Nephron (organoid): ENCODE measurements at regions not wholly inside any gene's neighbourhood (a gene's known extent, or its start where the extent isn't known, plus 50 kb on each side); places are given as distances from the start of the nearest gene placed in this dataset.
A peak's percentile ranks its signal among the peaks of the same experiment; 100 is the strongest.

ENCODE experiments used
- H3K27ac Mint-ChIP-seq, 3 experiments: 2 replicates each; pipeline ENCODE4 v1.8.0; 2020; ENCODE audit warnings: mixed read lengths in 3 of 3, mild to moderate bottlenecking in 2 of 3, moderate library complexity in 1 of 3
- H3K27me3 Mint-ChIP-seq: 2 replicates; pipeline ENCODE4 v1.8.0; 2021; ENCODE audit warnings: low read depth, mild to moderate bottlenecking, moderate library complexity, mixed read lengths
- H3K36me3 Mint-ChIP-seq: 2 replicates; pipeline ENCODE4 v1.8.0; 2020; ENCODE audit warnings: low read depth, mixed read lengths
- H3K4me1 Mint-ChIP-seq: 2 replicates; pipeline ENCODE4 v1.8.0; 2020; ENCODE audit warnings: mixed read lengths
- H3K4me3 Mint-ChIP-seq, 3 experiments: 2 replicates each; pipeline ENCODE4 v1.8.0; 2020; ENCODE audit warnings: mild to moderate bottlenecking in 3 of 3, mixed read lengths in 3 of 3, moderate library complexity in 2 of 3
- H3K9me3 Mint-ChIP-seq: 2 replicates; pipeline ENCODE4 v1.8.0; 2020; ENCODE audit warnings: mixed read lengths
- TF ChIP-seq, protein P1 (sequence below), 3 experiments: fragments of 200-600 bp; sonication (generic); IDR thresholded peaks; one replicate each; pipeline ENCODE4 v1.5.0; 2021; ENCODE audit warnings: antibody characterized with exemption in 3 of 3; ENCODE audit not compliant: unreplicated experiment in 3 of 3

DNA sequence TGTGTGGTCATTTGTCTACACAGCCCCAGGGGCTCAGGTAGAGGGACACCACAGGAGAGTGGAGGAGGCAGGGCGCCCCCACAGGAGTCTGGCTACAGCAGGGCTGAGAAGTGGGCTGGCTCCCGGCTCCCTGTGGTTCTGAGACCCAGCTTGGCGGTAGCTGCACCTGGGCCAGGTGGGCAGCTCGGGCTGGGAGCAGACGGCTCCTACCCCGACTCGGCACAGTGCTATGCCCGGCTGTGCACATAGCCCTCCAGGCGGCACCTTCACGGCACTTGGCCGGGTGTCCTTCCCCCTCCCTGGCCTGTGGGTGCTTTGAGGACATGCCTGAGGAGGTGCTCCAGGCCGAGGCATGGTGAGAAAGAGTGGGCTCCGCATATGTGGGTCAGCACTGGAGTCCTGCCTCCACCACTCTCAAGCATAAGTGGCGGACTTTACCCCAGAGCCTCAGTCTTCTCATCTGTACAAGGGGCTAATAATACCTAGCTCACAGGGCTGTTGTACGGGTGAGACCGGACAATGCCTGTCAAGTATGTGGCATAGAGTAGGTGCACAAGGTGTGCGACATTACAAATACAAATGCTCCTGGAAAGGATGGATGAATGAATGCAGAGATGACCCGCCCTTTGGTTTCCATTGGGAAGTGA is 50.1 kb upstream of the JPH3 start:
- TF ChIP-seq, protein P1, sequence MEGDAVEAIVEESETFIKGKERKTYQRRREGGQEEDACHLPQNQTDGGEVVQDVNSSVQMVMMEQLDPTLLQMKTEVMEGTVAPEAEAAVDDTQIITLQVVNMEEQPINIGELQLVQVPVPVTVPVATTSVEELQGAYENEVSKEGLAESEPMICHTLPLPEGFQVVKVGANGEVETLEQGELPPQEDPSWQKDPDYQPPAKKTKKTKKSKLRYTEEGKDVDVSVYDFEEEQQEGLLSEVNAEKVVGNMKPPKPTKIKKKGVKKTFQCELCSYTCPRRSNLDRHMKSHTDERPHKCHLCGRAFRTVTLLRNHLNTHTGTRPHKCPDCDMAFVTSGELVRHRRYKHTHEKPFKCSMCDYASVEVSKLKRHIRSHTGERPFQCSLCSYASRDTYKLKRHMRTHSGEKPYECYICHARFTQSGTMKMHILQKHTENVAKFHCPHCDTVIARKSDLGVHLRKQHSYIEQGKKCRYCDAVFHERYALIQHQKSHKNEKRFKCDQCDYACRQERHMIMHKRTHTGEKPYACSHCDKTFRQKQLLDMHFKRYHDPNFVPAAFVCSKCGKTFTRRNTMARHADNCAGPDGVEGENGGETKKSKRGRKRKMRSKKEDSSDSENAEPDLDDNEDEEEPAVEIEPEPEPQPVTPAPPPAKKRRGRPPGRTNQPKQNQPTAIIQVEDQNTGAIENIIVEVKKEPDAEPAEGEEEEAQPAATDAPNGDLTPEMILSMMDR (IDR thresholded peaks at IDR 0.05; ENCODE audit: unreplicated experiment in 3 of 3) = no peak
- Mint-ChIP-seq H3K9me3 (peaks cover 4% of the 10 kb centered on the region), H3K4me3 (no peak overlapping the region), H3K27me3 (peaks cover 23% of the 10 kb centered on the region), H3K27ac (peak overlapping the region in 1 of 3 experiments; percentile 72), H3K36me3 (no peaks in the 10 kb centered on the region), H3K4me1 (peaks cover 11% of the 10 kb centered on the region)

DNA sequence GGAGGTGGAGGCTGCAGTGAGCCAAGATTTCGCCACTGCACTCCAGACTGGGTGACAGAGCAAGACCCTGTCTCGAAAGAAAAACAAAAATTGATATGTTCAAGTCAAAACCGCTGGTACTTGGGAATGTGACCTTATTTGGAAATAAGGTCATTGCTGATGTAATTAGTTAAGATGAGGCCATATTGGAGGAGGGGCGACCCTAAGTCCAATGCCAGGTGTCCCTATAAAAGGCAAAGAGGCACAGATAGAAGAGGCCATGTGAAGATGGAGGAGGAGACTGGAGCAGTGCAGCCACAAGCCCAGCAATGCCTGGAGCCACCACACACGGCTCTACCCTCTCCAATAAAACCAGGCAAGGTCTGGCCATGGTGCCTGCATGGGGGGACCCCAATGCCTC is 50.8 kb upstream of the JPH3 start:
- peaks cover 11% of the 10 kb centered on the region for H3K4me1 Mint-ChIP-seq
- peaks cover 6% of the 10 kb centered on the region for H3K9me3 Mint-ChIP-seq
- no peak overlapping the region for H3K4me3 Mint-ChIP-seq
- no peak overlapping the region for H3K27ac Mint-ChIP-seq
- H3K27me3 Mint-ChIP-seq = peaks cover 24% of the 10 kb centered on the region
- H3K36me3 Mint-ChIP-seq = no peaks in the 10 kb centered on the region
- TF ChIP-seq, protein P1 (IDR thresholded peaks at IDR 0.05; ENCODE audit: unreplicated experiment in 3 of 3) = no peak

DNA sequence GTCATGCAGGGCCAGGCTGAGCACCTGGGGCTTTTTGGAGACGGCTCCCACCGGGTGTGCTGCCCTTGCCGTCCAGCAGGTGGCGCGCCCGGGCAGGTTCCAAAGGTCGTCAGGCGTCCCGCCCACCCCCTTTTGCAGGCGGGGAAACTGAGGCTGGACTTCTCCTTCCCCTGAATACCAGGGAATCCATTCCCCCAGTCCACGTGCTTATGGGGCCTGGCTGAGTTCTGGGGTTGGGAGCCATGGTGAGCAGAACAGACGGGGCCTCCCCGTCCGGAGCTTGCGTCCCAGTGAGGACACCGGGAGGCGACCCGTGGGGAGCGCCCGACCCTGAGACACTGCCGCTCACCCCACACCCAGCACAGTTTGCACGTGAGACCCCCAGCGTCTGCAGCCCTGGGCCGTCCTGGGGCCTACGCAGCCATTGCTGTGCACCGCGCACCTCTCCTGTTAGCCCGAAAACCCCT is 51.8 kb upstream of the JPH3 start:
- no peaks in the 10 kb centered on the region for H3K36me3 Mint-ChIP-seq
- TF ChIP-seq, protein P1 (IDR thresholded peaks at IDR 0.05; ENCODE audit: unreplicated experiment in 3 of 3) = peak; percentile 72 to 87 (median 76)
- peaks cover 11% of the 10 kb centered on the region for H3K4me1 Mint-ChIP-seq
- no peak overlapping the region for H3K4me3 Mint-ChIP-seq
- H3K9me3 Mint-ChIP-seq = peaks cover 13% of the 10 kb centered on the region
- H3K27ac Mint-ChIP-seq = no peak overlapping the region
- H3K27me3 Mint-ChIP-seq = peaks cover 27% of the 10 kb centered on the region

DNA sequence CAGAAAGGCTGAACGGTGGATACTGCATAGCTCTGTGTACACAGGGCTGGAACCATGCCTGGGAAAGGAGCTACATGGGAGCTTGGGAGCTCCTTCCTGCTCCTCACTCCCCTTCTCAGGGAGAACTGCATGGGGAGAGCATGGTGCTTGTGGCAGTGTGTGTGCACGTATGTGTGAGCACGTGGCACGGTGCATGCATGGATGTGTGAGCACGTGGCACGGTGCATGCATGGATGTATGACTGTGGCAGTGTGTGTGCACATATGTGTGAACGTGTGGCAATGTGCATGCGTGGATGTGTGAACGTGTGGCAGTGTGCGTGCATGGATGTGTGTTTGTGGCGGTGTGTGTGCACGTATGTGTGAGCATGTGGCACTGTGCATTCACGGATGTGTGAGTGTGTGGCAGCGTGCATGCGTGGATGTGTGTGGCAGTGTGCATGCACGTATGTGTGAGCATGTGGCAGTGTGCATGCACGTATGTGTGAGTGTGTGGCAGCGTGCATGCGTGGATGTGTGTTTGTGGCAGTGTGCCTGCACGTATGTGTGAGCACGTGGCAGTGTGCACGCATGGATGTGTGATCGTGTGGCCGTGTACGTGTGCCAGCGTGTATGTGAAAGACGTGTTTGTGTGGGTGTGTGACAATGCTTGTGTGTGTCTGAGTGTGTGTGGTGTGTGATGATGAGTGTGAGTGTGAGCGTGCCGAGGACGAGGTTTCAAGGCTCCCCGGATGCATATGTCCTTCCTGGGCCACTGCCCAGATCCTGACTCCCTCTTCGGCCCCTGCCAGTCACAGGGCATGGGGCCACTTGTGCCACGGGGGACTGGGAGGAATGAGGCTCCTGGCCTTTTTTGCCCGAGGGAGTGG is 52.4 kb upstream of the JPH3 start:
- H3K9me3 Mint-ChIP-seq = peaks cover 16% of the 10 kb centered on the region
- H3K4me1 Mint-ChIP-seq = peaks cover 11% of the 10 kb centered on the region
- H3K27me3 Mint-ChIP-seq = peaks cover 27% of the 10 kb centered on the region
- TF ChIP-seq, protein P1 (IDR thresholded peaks at IDR 0.05; ENCODE audit: unreplicated experiment in 3 of 3) = no peak
- H3K36me3 Mint-ChIP-seq = no peaks in the 10 kb centered on the region
- peak overlapping the region in 1 of 3 experiments; percentile 24 for H3K27ac Mint-ChIP-seq
- H3K4me3 Mint-ChIP-seq = peak overlapping the region in 2 of 3 experiments; percentile 32 to 46

- H3K27ac Mint-ChIP-seq = no peak overlapping the region
- peaks cover 16% of the 10 kb centered on the region for H3K9me3 Mint-ChIP-seq
- peaks cover 11% of the 10 kb centered on the region for H3K4me1 Mint-ChIP-seq
- H3K36me3 Mint-ChIP-seq = no peaks in the 10 kb centered on the region
- TF ChIP-seq, protein P1 (IDR thresholded peaks at IDR 0.05; ENCODE audit: unreplicated experiment in 3 of 3) = no peak
- no peak overlapping the region for H3K4me3 Mint-ChIP-seq
- H3K27me3 Mint-ChIP-seq = peaks cover 37% of the 10 kb centered on the region
Observed at GRCh38 chr16:87548046-87548445, 54.3 kb upstream of the JPH3 start.
